ENCODE measurements at regions not wholly inside any gene's neighbourhood (a gene's known extent, or its start where the extent isn't known, plus 50 kb on each side); places are given as distances from the start of the nearest gene placed in this dataset.

DNA sequence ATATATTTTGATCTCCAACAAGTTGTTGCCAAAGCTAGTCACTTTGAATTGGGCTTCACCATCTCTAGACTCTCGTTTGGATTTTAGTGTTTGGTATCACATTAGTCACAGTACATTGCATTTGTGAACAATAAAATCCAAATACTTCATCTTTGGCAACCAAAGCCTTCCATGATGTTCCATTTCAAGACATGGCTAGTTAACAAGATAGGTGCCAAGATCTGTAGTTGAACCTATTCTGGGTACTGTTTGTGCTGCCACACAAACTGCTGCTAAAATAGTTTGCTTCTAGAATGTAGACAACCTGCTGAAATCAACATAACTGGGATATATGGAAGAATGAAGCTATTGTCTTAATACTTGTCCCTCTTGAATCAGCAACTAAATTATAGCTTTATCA is 207.5 kb downstream of the LRRC70 start:
- CTCF ChIA-PET = no interaction called here
- TF ChIP-seq, protein P1, sequence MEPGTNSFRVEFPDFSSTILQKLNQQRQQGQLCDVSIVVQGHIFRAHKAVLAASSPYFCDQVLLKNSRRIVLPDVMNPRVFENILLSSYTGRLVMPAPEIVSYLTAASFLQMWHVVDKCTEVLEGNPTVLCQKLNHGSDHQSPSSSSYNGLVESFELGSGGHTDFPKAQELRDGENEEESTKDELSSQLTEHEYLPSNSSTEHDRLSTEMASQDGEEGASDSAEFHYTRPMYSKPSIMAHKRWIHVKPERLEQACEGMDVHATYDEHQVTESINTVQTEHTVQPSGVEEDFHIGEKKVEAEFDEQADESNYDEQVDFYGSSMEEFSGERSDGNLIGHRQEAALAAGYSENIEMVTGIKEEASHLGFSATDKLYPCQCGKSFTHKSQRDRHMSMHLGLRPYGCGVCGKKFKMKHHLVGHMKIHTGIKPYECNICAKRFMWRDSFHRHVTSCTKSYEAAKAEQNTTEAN (CRISPR knock-in tag; IDR thresholded peaks at IDR 0.05) = no peak
- TF ChIP-seq, protein P2, sequence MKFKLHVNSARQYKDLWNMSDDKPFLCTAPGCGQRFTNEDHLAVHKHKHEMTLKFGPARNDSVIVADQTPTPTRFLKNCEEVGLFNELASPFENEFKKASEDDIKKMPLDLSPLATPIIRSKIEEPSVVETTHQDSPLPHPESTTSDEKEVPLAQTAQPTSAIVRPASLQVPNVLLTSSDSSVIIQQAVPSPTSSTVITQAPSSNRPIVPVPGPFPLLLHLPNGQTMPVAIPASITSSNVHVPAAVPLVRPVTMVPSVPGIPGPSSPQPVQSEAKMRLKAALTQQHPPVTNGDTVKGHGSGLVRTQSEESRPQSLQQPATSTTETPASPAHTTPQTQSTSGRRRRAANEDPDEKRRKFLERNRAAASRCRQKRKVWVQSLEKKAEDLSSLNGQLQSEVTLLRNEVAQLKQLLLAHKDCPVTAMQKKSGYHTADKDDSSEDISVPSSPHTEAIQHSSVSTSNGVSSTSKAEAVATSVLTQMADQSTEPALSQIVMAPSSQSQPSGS (CRISPR knock-in tag; IDR thresholded peaks at IDR 0.05; ENCODE audit: borderline replicate concordance, low read depth) = no peak
- TF ChIP-seq, protein P3, sequence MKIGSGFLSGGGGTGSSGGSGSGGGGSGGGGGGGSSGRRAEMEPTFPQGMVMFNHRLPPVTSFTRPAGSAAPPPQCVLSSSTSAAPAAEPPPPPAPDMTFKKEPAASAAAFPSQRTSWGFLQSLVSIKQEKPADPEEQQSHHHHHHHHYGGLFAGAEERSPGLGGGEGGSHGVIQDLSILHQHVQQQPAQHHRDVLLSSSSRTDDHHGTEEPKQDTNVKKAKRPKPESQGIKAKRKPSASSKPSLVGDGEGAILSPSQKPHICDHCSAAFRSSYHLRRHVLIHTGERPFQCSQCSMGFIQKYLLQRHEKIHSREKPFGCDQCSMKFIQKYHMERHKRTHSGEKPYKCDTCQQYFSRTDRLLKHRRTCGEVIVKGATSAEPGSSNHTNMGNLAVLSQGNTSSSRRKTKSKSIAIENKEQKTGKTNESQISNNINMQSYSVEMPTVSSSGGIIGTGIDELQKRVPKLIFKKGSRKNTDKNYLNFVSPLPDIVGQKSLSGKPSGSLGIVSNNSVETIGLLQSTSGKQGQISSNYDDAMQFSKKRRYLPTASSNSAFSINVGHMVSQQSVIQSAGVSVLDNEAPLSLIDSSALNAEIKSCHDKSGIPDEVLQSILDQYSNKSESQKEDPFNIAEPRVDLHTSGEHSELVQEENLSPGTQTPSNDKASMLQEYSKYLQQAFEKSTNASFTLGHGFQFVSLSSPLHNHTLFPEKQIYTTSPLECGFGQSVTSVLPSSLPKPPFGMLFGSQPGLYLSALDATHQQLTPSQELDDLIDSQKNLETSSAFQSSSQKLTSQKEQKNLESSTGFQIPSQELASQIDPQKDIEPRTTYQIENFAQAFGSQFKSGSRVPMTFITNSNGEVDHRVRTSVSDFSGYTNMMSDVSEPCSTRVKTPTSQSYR (CRISPR knock-in tag; IDR thresholded peaks at IDR 0.05) = no peak
- TF ChIP-seq MXD4 (CRISPR knock-in tag; IDR thresholded peaks at IDR 0.05; ENCODE audit: borderline replicate concordance) (no peak), ATF1 (CRISPR knock-in tag; IDR thresholded peaks at IDR 0.05) (no peak), PRRX2 (CRISPR knock-in tag; IDR thresholded peaks at IDR 0.05) (no peak), KAT7 (CRISPR knock-in tag; IDR thresholded peaks at IDR 0.05; ENCODE audit: borderline replicate concordance) (no peak), ZNF263 (CRISPR knock-in tag; IDR thresholded peaks at IDR 0.05; ENCODE audit: low read depth) (no peak), CREB1 (CRISPR knock-in tag; IDR thresholded peaks at IDR 0.05) (no peak)
- TF ChIP-seq, protein P4, sequence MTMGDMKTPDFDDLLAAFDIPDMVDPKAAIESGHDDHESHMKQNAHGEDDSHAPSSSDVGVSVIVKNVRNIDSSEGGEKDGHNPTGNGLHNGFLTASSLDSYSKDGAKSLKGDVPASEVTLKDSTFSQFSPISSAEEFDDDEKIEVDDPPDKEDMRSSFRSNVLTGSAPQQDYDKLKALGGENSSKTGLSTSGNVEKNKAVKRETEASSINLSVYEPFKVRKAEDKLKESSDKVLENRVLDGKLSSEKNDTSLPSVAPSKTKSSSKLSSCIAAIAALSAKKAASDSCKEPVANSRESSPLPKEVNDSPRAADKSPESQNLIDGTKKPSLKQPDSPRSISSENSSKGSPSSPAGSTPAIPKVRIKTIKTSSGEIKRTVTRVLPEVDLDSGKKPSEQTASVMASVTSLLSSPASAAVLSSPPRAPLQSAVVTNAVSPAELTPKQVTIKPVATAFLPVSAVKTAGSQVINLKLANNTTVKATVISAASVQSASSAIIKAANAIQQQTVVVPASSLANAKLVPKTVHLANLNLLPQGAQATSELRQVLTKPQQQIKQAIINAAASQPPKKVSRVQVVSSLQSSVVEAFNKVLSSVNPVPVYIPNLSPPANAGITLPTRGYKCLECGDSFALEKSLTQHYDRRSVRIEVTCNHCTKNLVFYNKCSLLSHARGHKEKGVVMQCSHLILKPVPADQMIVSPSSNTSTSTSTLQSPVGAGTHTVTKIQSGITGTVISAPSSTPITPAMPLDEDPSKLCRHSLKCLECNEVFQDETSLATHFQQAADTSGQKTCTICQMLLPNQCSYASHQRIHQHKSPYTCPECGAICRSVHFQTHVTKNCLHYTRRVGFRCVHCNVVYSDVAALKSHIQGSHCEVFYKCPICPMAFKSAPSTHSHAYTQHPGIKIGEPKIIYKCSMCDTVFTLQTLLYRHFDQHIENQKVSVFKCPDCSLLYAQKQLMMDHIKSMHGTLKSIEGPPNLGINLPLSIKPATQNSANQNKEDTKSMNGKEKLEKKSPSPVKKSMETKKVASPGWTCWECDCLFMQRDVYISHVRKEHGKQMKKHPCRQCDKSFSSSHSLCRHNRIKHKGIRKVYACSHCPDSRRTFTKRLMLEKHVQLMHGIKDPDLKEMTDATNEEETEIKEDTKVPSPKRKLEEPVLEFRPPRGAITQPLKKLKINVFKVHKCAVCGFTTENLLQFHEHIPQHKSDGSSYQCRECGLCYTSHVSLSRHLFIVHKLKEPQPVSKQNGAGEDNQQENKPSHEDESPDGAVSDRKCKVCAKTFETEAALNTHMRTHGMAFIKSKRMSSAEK (CRISPR knock-in tag; IDR thresholded peaks at IDR 0.05; ENCODE audit: borderline replicate concordance) = no peak
- TF ChIP-seq, protein P5, sequence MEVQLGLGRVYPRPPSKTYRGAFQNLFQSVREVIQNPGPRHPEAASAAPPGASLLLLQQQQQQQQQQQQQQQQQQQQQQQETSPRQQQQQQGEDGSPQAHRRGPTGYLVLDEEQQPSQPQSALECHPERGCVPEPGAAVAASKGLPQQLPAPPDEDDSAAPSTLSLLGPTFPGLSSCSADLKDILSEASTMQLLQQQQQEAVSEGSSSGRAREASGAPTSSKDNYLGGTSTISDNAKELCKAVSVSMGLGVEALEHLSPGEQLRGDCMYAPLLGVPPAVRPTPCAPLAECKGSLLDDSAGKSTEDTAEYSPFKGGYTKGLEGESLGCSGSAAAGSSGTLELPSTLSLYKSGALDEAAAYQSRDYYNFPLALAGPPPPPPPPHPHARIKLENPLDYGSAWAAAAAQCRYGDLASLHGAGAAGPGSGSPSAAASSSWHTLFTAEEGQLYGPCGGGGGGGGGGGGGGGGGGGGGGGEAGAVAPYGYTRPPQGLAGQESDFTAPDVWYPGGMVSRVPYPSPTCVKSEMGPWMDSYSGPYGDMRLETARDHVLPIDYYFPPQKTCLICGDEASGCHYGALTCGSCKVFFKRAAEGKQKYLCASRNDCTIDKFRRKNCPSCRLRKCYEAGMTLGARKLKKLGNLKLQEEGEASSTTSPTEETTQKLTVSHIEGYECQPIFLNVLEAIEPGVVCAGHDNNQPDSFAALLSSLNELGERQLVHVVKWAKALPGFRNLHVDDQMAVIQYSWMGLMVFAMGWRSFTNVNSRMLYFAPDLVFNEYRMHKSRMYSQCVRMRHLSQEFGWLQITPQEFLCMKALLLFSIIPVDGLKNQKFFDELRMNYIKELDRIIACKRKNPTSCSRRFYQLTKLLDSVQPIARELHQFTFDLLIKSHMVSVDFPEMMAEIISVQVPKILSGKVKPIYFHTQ (CRISPR knock-in tag; IDR thresholded peaks at IDR 0.05) = no peak
- TF ChIP-seq, protein P6, sequence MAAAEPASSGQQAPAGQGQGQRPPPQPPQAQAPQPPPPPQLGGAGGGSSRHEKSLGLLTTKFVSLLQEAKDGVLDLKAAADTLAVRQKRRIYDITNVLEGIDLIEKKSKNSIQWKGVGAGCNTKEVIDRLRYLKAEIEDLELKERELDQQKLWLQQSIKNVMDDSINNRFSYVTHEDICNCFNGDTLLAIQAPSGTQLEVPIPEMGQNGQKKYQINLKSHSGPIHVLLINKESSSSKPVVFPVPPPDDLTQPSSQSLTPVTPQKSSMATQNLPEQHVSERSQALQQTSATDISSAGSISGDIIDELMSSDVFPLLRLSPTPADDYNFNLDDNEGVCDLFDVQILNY (CRISPR knock-in tag; IDR thresholded peaks at IDR 0.05) = no peak
- ATAC-seq (no peak), DNase-seq (ENCODE audit: low spot score) (no peak)
- Mint-ChIP-seq H3K4me3 (no peak overlapping the region), H3K27ac (no peak overlapping the region), H3K27me3 (ENCODE audit: low read depth) (no peaks in the 10 kb centered on the region; the same call in 1 of the 2 replicates), H3K4me1 (no peaks in the 10 kb centered on the region), H3K36me3 (no peaks in the 10 kb centered on the region), H3K9me3 (peaks cover 14% of the 10 kb centered on the region)
- POLR2A ChIA-PET = no interaction called here
